Progenitor cell of endocrine pancreas (in vitro differentiated cells): ENCODE measurements at regions not wholly inside any gene's neighbourhood (a gene's known extent, or its start where the extent isn't known, plus 50 kb on each side); places are given as distances from the start of the nearest gene placed in this dataset.

Source experiments
- DNase-seq: peaks from one replicate; pipeline ENCODE4 v3.0.0; 2021; ENCODE audit warnings: low spot score; ENCODE audit not compliant: unreplicated experiment
- H3K27ac Mint-ChIP-seq: 2 replicates; pipeline ENCODE4 v1.8.0; 2021; ENCODE audit warnings: mild to moderate bottlenecking, moderate library complexity, mixed read lengths
- H3K27me3 Mint-ChIP-seq: 2 replicates; pipeline ENCODE4 v1.8.0; 2021; ENCODE audit warnings: mixed read lengths
- H3K36me3 Mint-ChIP-seq: 2 replicates; pipeline ENCODE4 v1.8.0; 2022; ENCODE audit warnings: mixed read lengths; ENCODE audit not compliant: insufficient read depth
- H3K4me1 Mint-ChIP-seq: 2 replicates; pipeline ENCODE4 v1.8.0; 2021; ENCODE audit warnings: low read depth, mixed read lengths
- H3K4me3 Mint-ChIP-seq: 2 replicates; pipeline ENCODE4 v1.8.0; 2021; ENCODE audit warnings: low read depth, mild to moderate bottlenecking, moderate library complexity, mixed read lengths
- H3K9me3 Mint-ChIP-seq: 2 replicates; pipeline ENCODE4 v1.8.0; 2021; ENCODE audit warnings: low read depth, mixed read lengths
- TF ChIP-seq, protein P1 (sequence below): fragments of 200-600 bp; sonication (generic); IDR thresholded peaks from one replicate; pipeline ENCODE4 v1.5.0; 2021; ENCODE audit warnings: antibody characterized with exemption, mild to moderate bottlenecking; ENCODE audit not compliant: unreplicated experiment

DNA sequence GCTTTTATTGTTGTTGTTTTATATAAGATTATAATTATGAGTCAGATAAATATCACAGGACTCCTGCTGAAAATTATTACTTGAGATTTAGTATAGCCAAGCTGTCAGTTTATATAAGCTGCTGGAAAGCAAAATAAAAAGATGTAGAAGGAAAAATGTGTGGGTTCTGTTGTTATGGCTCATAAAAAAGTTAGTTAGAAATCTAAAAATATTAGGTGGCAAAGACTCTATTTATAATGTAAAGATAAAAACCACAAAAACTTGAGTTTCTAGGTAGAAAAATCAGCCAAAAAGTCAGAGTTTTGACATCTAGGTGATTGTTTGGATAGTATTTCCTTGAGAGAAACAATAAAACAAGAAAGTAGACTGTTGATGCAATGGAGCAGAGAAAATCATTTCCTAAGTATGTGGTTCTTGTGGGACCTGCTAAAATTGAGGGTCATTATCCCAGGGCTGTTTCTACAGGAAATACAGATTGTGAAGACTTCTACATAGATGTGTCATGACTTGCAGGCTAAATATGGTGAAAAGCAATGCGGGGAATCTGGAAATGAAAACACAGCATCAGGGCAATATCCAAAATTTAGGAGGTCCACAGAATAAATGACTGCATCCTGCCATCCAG lies 1109.6 kb upstream of the CADM2 start:
- Mint-ChIP-seq H3K4me3 (no peak overlapping the region), H3K27ac (no peak overlapping the region), H3K4me1 (peaks cover 4% of the 10 kb centered on the region), H3K9me3 (no peaks in the 10 kb centered on the region), H3K27me3 (no peaks in the 10 kb centered on the region), H3K36me3 (no peaks in the 10 kb centered on the region)
- TF ChIP-seq, protein P1, sequence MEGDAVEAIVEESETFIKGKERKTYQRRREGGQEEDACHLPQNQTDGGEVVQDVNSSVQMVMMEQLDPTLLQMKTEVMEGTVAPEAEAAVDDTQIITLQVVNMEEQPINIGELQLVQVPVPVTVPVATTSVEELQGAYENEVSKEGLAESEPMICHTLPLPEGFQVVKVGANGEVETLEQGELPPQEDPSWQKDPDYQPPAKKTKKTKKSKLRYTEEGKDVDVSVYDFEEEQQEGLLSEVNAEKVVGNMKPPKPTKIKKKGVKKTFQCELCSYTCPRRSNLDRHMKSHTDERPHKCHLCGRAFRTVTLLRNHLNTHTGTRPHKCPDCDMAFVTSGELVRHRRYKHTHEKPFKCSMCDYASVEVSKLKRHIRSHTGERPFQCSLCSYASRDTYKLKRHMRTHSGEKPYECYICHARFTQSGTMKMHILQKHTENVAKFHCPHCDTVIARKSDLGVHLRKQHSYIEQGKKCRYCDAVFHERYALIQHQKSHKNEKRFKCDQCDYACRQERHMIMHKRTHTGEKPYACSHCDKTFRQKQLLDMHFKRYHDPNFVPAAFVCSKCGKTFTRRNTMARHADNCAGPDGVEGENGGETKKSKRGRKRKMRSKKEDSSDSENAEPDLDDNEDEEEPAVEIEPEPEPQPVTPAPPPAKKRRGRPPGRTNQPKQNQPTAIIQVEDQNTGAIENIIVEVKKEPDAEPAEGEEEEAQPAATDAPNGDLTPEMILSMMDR = no peak
- DNase-seq = no peak

DNA sequence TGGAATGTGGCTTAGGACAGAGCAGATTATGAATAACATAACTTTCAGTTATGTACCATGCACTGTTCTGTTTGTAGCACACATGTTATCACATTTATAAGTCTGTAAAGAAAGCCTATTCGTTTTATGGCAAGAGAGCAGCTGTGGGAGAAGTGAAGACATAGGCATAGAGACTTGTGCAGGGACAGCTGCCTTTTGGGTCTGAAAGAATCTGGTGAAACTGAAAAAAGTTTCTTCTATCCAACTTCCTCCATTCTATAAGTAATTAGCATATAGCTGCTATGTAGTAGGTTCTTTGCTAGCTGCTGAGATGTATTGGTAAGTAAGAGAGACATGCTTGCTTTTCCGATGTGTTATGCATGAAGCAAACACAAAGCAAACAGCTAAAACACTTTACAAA lies 1095.4 kb upstream of the CADM2 start:
- TF ChIP-seq, protein P1 = no peak
- H3K36me3 Mint-ChIP-seq = no peaks in the 10 kb centered on the region

DNA sequence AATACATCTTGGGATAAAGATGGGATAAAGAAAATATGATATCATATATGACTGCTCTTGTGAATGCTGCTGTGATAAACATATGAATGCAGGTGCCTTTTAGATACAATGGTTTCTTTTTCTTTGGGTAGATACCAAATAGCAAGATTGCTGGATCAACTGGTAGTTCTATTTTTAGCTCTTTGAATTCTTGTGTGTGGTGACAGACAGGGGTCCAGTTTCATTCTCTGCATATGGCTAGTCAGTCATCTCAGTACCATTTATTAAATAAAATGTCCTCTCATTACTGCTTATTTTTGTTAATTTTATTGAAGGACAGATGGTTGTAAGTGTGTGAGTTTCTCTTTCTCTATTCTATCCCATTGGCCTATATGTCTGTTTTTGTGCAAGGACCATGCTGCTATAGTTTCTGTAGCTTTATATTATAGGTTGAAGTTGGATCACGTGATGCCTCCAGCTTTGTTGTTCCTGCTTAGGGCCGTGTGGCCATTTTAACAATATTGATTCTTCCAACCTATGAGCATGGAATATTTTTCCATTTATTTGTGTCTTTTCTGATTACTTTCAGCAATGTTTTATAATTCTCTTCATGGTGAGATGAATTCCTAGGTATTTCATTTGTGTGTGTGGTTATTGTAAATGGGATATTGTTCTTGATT lies 1089.8 kb upstream of the CADM2 start:
- Mint-ChIP-seq H3K4me1 (no peaks in the 10 kb centered on the region), H3K27me3 (no peaks in the 10 kb centered on the region), H3K36me3 (no peaks in the 10 kb centered on the region), H3K4me3 (no peak overlapping the region), H3K27ac (no peak overlapping the region), H3K9me3 (no peaks in the 10 kb centered on the region)
- DNase-seq = no peak
- TF ChIP-seq, protein P1 = no peak

More for the DNA sequence above, 1095.4 kb upstream of the CADM2 start:
- H3K27me3 Mint-ChIP-seq = no peaks in the 10 kb centered on the region
- H3K9me3 Mint-ChIP-seq = no peaks in the 10 kb centered on the region
- H3K27ac Mint-ChIP-seq = no peak overlapping the region
- DNase-seq = no peak
- H3K4me1 Mint-ChIP-seq = no peaks in the 10 kb centered on the region
- no peak overlapping the region for H3K4me3 Mint-ChIP-seq

DNA sequence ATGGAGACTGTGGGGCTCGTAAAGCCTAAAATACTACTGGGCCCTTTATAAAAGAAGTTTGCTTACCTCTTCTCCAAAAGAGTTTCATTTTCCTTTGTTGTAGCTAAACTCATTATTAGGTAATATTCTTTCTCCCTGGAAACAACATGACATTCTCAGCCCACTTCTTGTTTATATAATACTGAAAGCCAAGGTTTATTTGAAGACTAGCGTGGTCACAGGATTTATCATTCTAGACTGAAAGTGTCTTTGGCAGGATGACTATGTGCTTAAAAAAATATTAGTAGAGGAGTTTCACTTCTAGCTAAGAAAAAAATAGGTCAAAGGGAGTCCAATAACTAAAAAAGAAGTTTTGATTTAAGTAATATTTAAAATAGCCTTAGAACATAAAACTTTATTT lies 1085.2 kb upstream of the CADM2 start:
- Mint-ChIP-seq H3K4me3 (no peak overlapping the region), H3K27ac (no peak overlapping the region), H3K27me3 (no peaks in the 10 kb centered on the region), H3K36me3 (no peaks in the 10 kb centered on the region), H3K9me3 (peaks cover 8% of the 10 kb centered on the region), H3K4me1 (no peaks in the 10 kb centered on the region)
- TF ChIP-seq, protein P1 = no peak
- no peak for DNase-seq

DNA sequence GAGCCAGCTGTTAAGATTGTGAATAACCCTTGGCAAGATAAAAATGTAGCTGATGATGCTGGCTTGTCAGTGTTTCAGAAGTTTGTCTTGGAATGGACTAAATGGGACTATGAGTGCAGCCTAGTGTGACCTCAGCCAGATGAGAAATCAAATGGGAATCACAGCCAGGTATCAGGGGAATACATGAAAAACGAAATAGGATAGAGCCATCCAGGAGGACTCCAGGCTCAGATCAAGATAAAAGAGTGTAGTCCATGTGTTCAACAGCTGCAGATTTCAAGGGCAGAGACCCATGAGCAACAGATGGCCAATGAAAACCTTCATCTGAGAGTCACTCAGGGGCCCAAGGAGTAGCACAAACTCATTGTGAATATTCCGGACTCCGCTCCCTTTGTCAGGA lies 1080.9 kb upstream of the CADM2 start:
- Mint-ChIP-seq H3K9me3 (peaks cover 8% of the 10 kb centered on the region), H3K27me3 (no peaks in the 10 kb centered on the region), H3K36me3 (no peaks in the 10 kb centered on the region), H3K27ac (no peak overlapping the region), H3K4me3 (no peak overlapping the region), H3K4me1 (no peaks in the 10 kb centered on the region)
- DNase-seq = no peak
- TF ChIP-seq, protein P1 = no peak
